ENCODE measurements at regions not wholly inside any gene's neighbourhood (a gene's known extent, or its start where the extent isn't known, plus 50 kb on each side); places are given as distances from the start of the nearest gene placed in this dataset.
A peak's percentile ranks its signal among the peaks of the same experiment; 100 is the strongest.

GRCh38 chr22:48851933-48852549, 975.6 kb downstream of the BRD1 start (continued):
- TF ChIP-seq NR1H2 (CRISPR knock-in tag; IDR thresholded peaks at IDR 0.05; ENCODE audit: borderline replicate concordance, low read depth) (no peak), ELF3 (CRISPR knock-in tag; IDR thresholded peaks at IDR 0.05) (0 out of 2 replicates have a peak, but pooled peaks have one; percentile 11)

GRCh38 chr22:48850658-48851287, 976.9 kb downstream of the BRD1 start:
- WGBS (ENCODE audit: low lambda C conversion rate), result 48% methylated on average over 14 of the region's 16 CpGs
- DNase-seq (ENCODE audit: low spot score), result no peak
- Histone ChIP-seq H3K9ac (ENCODE audit: insufficient read depth, low read depth, low read length) (no peak overlapping the region), H3K27me3 (ENCODE audit: control insufficient read depth in 1 of 2, insufficient read depth in 2 of 2, low read length in 2 of 2) (0 out of 5 replicates have a peak, but pooled peaks cover 0 to 6% of the 10 kb centered on the region in 2 experiments), H3K4me1 (ENCODE audit: insufficient read depth, low read length) (peaks cover 14% of the 10 kb centered on the region), H2AFZ (ENCODE audit: low read length) (no peak overlapping the region), H3K4me3 (replicated peaks in 1 of 3; ENCODE audit: insufficient read depth in 1 of 3, low read depth in 2 of 3, low read length in 3 of 3) (no peak overlapping the region), H4K20me1 (ENCODE audit: insufficient read depth, low read length) (no peaks in the 10 kb centered on the region), H3K27ac (ENCODE audit: extremely low read length, insufficient read depth, low read length) (no peak overlapping the region), H3K79me2 (ENCODE audit: insufficient read depth, low read length) (no peaks in the 10 kb centered on the region), H3K36me3 (replicated peaks in 1 of 2; ENCODE audit: control insufficient read depth in 1 of 2, insufficient read depth in 2 of 2, low read length in 2 of 2) (no peaks in the 10 kb centered on the region), H3K4me2 (ENCODE audit: low read depth, low read length) (no peak overlapping the region), H3K9me3 (ENCODE audit: low read length) (no peaks in the 10 kb centered on the region)
- TF ChIP-seq HNRNPK (IDR thresholded peaks at IDR 0.05; ENCODE audit: low read depth, low read length, poor library complexity, severe bottlenecking) (no peak), ZKSCAN8 (CRISPR knock-in tag; IDR thresholded peaks at IDR 0.05; ENCODE audit: borderline replicate concordance) (no peak), ZNF296 (CRISPR knock-in tag; conservative IDR thresholded peaks at IDR 0.05) (no peak), ZNF121 (CRISPR knock-in tag; IDR thresholded peaks at IDR 0.05) (no peak), ZNF432 (CRISPR knock-in tag; IDR thresholded peaks at IDR 0.05; ENCODE audit: borderline replicate concordance) (no peak), ZNF713 (CRISPR knock-in tag; IDR thresholded peaks at IDR 0.05) (no peak), SIN3A (IDR thresholded peaks at IDR 0.05; ENCODE audit: borderline replicate concordance, low read depth, low read length) (no peak), ZNF564 (CRISPR knock-in tag; IDR thresholded peaks at IDR 0.05) (no peak), SRSF9 (IDR thresholded peaks at IDR 0.05; ENCODE audit: borderline replicate concordance, insufficient read depth, low read depth, low read length, poor library complexity, severe bottlenecking) (no peak), CENPBD1 (CRISPR knock-in tag; IDR thresholded peaks at IDR 0.05; ENCODE audit: borderline replicate concordance, low read depth) (no peak), ZNF382 (CRISPR knock-in tag; IDR thresholded peaks at IDR 0.05; ENCODE audit: borderline replicate concordance) (no peak), ZNF333 (CRISPR knock-in tag; IDR thresholded peaks at IDR 0.05; ENCODE audit: borderline replicate concordance) (no peak), KLF13 (CRISPR knock-in tag; IDR thresholded peaks at IDR 0.05) (no peak), PITX1 (CRISPR knock-in tag; IDR thresholded peaks at IDR 0.05) (no peak), REXO4 (CRISPR knock-in tag; IDR thresholded peaks at IDR 0.05; ENCODE audit: borderline replicate concordance) (no peak), PRMT3 (CRISPR knock-in tag; IDR thresholded peaks at IDR 0.05; ENCODE audit: borderline replicate concordance, low read depth) (no peak), ZNF850 (CRISPR knock-in tag; conservative IDR thresholded peaks at IDR 0.05) (no peak), THAP8 (CRISPR knock-in tag; IDR thresholded peaks at IDR 0.05; ENCODE audit: borderline replicate concordance) (no peak), ZNF709 (CRISPR knock-in tag; IDR thresholded peaks at IDR 0.05) (no peak), DRAP1 (CRISPR knock-in tag; IDR thresholded peaks at IDR 0.05) (no peak)
- intact Hi-C loops (cut with micrococcal nuclease; ENCODE audit: unreplicated experiment), result no loop called here
- CTCF ChIA-PET (ENCODE audit: low intra/inter-chr PET ratio, low total read pairs), result no interaction called here
- no peak for ATAC-seq
- POLR2A ChIA-PET, result no interaction called here
- in situ Hi-C loops (cut with HindIII; ENCODE audit: extremely low pct_ligation_motif_present, low pct_unique_long_range_greater_than_20kb), result no loop called here
- no peak for FAIRE-seq
- no TSS peak for BruUV-seq (replicated peaks)

Measured in HepG2 (cell line).